ENCODE measurements at regions not wholly inside any gene's neighbourhood (a gene's known extent, or its start where the extent isn't known, plus 50 kb on each side); places are given as distances from the start of the nearest gene placed in this dataset.

DNA sequence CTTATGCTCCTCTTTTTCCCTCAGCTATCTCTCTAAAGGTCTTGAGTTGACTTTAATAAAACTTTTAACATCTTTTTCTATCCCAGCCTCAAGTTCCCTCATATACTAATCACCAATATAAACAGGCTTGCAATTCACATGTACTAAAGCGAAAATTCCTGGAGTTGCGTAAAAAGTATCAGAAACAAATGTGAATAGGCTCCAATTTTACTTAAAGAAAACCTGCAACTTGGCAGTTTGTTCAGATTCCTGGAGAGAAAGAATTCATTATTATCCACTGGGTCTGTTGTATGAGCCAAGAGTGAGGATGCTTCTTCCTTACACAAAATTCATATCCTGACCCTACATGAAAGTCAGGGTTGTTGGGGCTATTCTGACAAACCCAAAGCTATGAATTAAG is 384.2 kb downstream of the DTWD2 start:
- no peak overlapping the region for H3K4me3 ChIP-seq (ENCODE audit: low read depth, low read length)
- no peak for DNase-seq (ENCODE audit: low read depth)
- in situ Hi-C loops (cut with HindIII; ENCODE audit: low sequenced_read_pairs), result no loop called here
- TF ChIP-seq, protein P1, sequence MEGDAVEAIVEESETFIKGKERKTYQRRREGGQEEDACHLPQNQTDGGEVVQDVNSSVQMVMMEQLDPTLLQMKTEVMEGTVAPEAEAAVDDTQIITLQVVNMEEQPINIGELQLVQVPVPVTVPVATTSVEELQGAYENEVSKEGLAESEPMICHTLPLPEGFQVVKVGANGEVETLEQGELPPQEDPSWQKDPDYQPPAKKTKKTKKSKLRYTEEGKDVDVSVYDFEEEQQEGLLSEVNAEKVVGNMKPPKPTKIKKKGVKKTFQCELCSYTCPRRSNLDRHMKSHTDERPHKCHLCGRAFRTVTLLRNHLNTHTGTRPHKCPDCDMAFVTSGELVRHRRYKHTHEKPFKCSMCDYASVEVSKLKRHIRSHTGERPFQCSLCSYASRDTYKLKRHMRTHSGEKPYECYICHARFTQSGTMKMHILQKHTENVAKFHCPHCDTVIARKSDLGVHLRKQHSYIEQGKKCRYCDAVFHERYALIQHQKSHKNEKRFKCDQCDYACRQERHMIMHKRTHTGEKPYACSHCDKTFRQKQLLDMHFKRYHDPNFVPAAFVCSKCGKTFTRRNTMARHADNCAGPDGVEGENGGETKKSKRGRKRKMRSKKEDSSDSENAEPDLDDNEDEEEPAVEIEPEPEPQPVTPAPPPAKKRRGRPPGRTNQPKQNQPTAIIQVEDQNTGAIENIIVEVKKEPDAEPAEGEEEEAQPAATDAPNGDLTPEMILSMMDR (IDR thresholded peaks at IDR 0.05; ENCODE audit: low read depth, low read length, missing control alignments), result no peak

DNA sequence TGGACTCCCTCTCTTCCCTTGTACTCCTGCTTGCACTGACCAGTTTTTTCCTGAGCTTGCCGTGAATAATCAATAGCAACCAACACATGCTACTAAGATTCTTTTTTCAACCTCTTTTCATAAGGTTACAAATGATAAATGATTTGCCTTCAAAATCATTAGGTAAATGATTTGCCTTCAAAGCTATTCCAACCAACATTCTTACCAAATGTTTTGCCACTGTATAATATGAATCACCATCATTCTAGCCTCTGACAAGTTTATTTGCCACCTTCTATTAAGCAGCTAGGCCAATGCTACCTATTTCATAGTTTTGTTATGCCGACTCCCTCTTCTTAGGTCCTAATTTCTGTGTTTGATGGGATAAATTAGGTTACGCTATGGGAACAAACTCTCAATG is 385.1 kb downstream of the DTWD2 start:
- in situ Hi-C loops (cut with HindIII; ENCODE audit: low sequenced_read_pairs), result no loop called here
- no peak for DNase-seq (ENCODE audit: low read depth)
- TF ChIP-seq, protein P1 (IDR thresholded peaks at IDR 0.05; ENCODE audit: low read depth, low read length, missing control alignments), result no peak
- no peak overlapping the region for H3K4me3 ChIP-seq (ENCODE audit: low read depth, low read length)

DNA sequence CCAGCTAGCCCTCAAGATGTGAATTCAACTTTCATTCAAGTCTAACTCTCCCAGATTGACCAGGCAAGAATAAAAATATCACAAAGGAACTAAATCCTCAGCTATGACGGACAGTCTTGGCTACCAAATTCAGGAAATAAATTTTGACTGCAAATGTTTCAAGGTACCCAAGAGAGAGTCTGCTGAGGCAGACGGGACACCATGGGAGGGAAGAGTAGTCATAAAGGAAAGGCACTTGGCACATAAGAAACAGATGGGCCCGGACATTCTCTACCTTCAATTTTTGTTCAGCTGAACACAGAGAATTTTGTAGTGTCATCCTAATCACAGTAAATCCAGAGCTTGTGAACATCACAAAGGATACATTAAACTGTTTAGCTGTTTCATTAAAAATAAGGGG is 390.0 kb downstream of the DTWD2 start:
- TF ChIP-seq, protein P1 (IDR thresholded peaks at IDR 0.05; ENCODE audit: low read depth, low read length, missing control alignments), result no peak
- no peak overlapping the region for H3K4me3 ChIP-seq (ENCODE audit: low read depth, low read length)
- in situ Hi-C loops (cut with HindIII; ENCODE audit: low sequenced_read_pairs), result no loop called here
- no peak for DNase-seq (ENCODE audit: low read depth)

DNA sequence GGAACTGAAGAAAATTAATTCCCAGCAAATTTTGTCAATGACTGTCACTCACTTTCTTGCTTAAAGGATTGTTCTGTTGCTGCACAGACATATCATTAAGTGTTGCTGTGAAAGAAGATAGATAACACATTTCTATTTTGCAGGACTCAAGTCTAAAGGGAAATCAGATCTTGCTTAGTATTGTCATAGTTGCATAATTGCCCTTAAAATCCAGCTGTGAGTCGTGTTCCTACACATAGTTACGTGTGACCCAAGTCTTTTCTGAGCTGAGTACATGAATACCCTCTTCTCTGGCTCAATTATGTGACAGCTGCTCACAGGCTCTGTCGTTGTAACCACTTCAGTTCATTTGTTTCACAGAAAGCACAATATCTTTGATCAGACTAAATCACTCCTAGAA is 390.8 kb downstream of the DTWD2 start:
- no peak overlapping the region for H3K4me3 ChIP-seq (ENCODE audit: low read depth, low read length)
- in situ Hi-C loops (cut with HindIII; ENCODE audit: low sequenced_read_pairs), result no loop called here
- no peak for DNase-seq (ENCODE audit: low read depth)
- TF ChIP-seq, protein P1 (IDR thresholded peaks at IDR 0.05; ENCODE audit: low read depth, low read length, missing control alignments), result no peak

DNA sequence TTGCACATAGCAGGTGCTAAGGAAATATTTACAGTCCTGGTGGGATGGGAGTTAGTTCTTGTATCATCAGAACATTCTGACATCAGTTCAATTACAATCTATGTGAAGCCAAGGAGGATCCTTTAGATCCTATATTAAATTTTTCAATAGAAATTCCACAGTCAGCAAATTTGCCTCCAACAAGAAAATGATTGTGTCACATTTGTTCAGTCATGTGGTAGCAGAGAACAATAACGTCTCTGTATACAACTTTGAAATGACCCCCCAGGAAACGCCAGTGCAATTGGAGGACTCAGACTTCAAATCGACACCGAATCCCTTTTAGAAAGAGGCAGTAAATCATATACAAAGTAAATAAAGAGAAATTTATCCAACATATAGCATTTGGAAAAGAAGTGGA is 392.1 kb downstream of the DTWD2 start:
- TF ChIP-seq, protein P1 (IDR thresholded peaks at IDR 0.05; ENCODE audit: low read depth, low read length, missing control alignments), result no peak
- no peak for DNase-seq (ENCODE audit: low read depth)
- H3K4me3 ChIP-seq (ENCODE audit: low read depth, low read length), result no peak overlapping the region
- in situ Hi-C loops (cut with HindIII; ENCODE audit: low sequenced_read_pairs), result no loop called here

DNA sequence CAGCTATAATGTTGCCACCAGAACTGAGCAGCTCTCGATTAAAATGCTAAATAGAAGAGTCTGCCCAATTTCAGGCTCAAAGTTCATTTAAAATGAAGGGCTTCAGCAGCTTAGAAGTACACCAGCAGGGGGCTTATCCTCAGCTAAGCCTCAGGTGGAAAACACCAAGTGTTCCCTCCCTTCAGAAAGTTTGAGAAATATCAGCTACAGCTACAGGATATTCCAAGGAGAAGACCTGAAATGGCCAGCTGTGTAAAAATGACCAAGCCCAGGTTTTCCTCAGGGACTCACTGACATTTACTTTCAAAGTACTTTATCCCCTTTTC is 395.4 kb downstream of the DTWD2 start:
- in situ Hi-C loops (cut with HindIII; ENCODE audit: low sequenced_read_pairs), result no loop called here
- TF ChIP-seq, protein P1 (IDR thresholded peaks at IDR 0.05; ENCODE audit: low read depth, low read length, missing control alignments), result peak; percentile 30

More for the DNA sequence above, 395.4 kb downstream of the DTWD2 start:
- no peak for DNase-seq (ENCODE audit: low read depth)
- no peak overlapping the region for H3K4me3 ChIP-seq (ENCODE audit: low read depth, low read length)
